Adrenal gland (tissue), 9 donors: ENCODE measurements at regions not wholly inside any gene's neighbourhood (a gene's known extent, or its start where the extent isn't known, plus 50 kb on each side); places are given as distances from the start of the nearest gene placed in this dataset.

Source experiments
- DNase-seq, 7 donors: peaks; one replicate each; pipeline ENCODE4 v3.0.0-alpha.2; 2019 to 2020
- H3K27ac ChIP-seq, 5 donors: fragments of 200-600 bp; sonication (generic) in 4 of 5; 1 replicate in 3 of 5; 2 replicates in 2 of 5; pipeline versions ENCODE4 v1.5.1 to v1.8.0; 2016 to 2020; ENCODE audit warnings: mild to moderate bottlenecking in 1 of 5
- H3K27me3 ChIP-seq: fragments of 200-600 bp; 2 replicates; pipeline ENCODE4 v1.8.0; 2021
- H3K36me3 ChIP-seq, 2 donors: fragments of 200-600 bp; replicated peaks in 1 of 2; 1 replicate in 1 of 2; 2 replicates in 1 of 2; pipeline versions ENCODE4 v1.5.1 to v1.8.0; 2018 to 2022
- H3K4me1 ChIP-seq, 2 donors: fragments of 200-600 bp; replicated peaks in 1 of 2; 1 replicate in 1 of 2; 2 replicates in 1 of 2; pipeline versions ENCODE4 v1.5.1 to v1.8.0; 2018 to 2021
- H3K4me3 ChIP-seq, 4 donors: fragments of 200-600 bp; sonication (generic) in 3 of 4; one replicate each; pipeline ENCODE4 v1.5.1; 2016 to 2018
- H3K9me3 ChIP-seq, 3 donors: fragments of 200-600 bp; sonication (generic) in 1 of 3; replicated peaks in 1 of 3; 1 replicate in 2 of 3; 2 replicates in 1 of 3; pipeline versions ENCODE4 v1.5.1 to v1.8.0; 2016 to 2021
- POLR2A ChIP-seq, 2 donors: fragments of 450-650 bp; IDR thresholded peaks; one replicate each; pipeline ENCODE4 v1.6.1; 2017; ENCODE audit warnings: antibody characterized with exemption in 2 of 2, mild to moderate bottlenecking in 2 of 2, moderate library complexity in 1 of 2
- WGBS, 4 donors: extraction: QIAGEN DNeasy Blood & Tissue Kit in 2 of 4; methylation state at CpG; one replicate each; pipeline versions ENCODE4 v1.1.5 to v1.1.7; 2013 to 2017; 5-methylcytosine and 5-hydroxymethylcytosine counted together
- intact Hi-C, 2 donors: fragments of 100-400 bp; cut with DNase I; formaldehyde crosslinking; loops; one replicate each; pipeline versions ENCODE4 v1.14.1 to v1.15.0; 2022 to 2023
- TF ChIP-seq, protein P1 (sequence below), 6 experiments: fragments of 450-650 bp in 4 of 6; fragments of 200-600 bp in 2 of 6; sonication (generic) in 1 of 6; IDR thresholded peaks; 1 replicate in 5 of 6; 2 replicates in 1 of 6; pipeline versions ENCODE4 v1.5.1 to v1.8.0; 2016 to 2021; ENCODE audit warnings: antibody characterized with exemption in 6 of 6, mild to moderate bottlenecking in 2 of 6, moderate library complexity in 1 of 6
- donor health status: healthy with polysubstance abuse.
- donor health status: Bipolar disorder and iron deficiency.
- donor health status: DM: yes; HTN: yes; CAD: no.
- donor health status: DM: no; HTN: no; CAD: no.
- donor health status: DM: no; HTN: no; CAD: no.

DNA sequence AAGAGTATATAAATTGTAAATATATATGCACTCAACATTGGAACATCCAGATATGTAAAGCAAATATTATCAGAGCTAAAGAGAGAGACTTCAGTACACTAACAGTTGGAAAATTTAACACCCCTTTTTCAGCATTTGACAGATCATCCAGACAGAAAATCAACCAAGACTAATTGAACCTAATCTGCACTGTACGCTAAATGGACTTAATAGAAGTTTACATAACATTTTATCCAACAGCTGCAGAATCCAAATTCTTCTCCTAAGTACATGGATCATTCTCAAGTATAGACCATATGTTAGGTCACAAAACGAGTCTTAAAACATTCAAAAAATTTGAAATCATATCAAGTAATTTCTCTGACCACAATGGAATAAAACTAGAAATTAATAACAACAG lies 229.1 kb upstream of the CLEC14A start:
- no peak for TF ChIP-seq POLR2A (IDR thresholded peaks at IDR 0.05)
- TF ChIP-seq, protein P1, sequence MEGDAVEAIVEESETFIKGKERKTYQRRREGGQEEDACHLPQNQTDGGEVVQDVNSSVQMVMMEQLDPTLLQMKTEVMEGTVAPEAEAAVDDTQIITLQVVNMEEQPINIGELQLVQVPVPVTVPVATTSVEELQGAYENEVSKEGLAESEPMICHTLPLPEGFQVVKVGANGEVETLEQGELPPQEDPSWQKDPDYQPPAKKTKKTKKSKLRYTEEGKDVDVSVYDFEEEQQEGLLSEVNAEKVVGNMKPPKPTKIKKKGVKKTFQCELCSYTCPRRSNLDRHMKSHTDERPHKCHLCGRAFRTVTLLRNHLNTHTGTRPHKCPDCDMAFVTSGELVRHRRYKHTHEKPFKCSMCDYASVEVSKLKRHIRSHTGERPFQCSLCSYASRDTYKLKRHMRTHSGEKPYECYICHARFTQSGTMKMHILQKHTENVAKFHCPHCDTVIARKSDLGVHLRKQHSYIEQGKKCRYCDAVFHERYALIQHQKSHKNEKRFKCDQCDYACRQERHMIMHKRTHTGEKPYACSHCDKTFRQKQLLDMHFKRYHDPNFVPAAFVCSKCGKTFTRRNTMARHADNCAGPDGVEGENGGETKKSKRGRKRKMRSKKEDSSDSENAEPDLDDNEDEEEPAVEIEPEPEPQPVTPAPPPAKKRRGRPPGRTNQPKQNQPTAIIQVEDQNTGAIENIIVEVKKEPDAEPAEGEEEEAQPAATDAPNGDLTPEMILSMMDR (IDR thresholded peaks at IDR 0.05): no peak
- Histone ChIP-seq H3K4me1 (no peaks in the 10 kb centered on the region), H3K9me3 (peaks cover 0 to under 1% (median 0%) of the 10 kb centered on the region in 3 donors), H3K4me3 (no peak overlapping the region), H3K27me3 (no peaks in the 10 kb centered on the region), H3K36me3 (no peaks in the 10 kb centered on the region), H3K27ac (no peak overlapping the region)
- intact Hi-C loops: no loop called here
- 53 to 63% (median 56%) methylated on average over 2 of the region's 2 CpGs for WGBS, 4 donors
- DNase-seq: no peak

DNA sequence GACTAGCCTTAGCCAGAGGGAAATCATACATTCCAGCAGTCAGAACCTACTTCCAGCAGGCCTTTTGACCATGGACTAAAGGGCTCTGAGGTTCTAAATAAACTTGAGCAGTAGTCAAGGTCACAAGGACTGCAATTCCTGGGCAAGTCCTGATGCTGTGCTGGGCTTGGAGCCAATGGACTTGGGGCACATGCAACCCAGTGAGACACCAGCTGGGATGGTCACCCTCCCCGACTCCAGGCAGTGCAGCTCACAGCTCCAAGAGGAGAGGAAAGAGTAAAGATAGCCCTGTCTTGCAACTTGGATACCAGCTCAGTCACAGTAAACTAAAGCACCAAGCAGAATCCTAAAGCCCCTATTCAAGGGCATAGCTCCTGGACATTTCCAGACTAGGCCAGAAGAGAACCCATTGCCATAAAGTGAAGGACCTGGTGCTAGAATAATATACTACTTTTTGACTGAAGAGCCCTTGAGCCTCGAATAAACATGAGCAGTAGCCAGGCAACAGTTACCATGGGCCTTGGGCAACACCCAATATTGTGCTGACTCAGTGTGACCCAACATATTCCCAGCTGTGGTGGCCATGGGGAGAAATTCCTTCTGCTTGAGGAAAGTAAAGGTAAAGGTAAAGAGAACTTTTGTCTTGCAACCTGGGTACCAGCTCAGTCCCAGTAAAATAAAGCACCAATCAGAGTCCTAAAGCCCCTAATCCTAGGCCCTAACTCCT lies 226.2 kb upstream of the CLEC14A start:
- H3K36me3 ChIP-seq: no peaks in the 10 kb centered on the region
- WGBS, 4 donors: 48 to 57% (median 57%) methylated on average over 2 of the region's 2 CpGs

DNA sequence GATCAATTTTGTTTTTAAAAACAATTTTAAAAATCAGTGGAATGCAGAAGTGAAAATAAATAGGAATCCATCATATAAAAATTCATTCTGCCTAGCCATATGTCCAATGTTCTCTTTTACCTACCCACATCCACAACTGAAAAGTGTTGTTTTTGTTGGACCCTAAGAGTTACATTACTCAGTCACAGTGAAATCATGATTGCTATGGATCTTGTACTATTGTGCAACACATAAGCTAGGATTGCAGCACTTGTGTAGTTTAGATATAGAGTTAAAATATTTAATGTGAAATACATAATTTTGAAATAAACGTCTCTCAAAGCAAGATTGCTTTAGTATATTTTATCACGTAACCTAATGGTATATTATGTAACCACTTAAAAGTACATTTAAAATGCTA lies 213.3 kb upstream of the CLEC14A start:
- Histone ChIP-seq H3K4me1 (no peaks in the 10 kb centered on the region), H3K9me3 (no peaks in the 10 kb centered on the region), H3K27me3 (no peaks in the 10 kb centered on the region), H3K36me3 (no peaks in the 10 kb centered on the region), H3K27ac (no peak overlapping the region), H3K4me3 (no peak overlapping the region)
- intact Hi-C loops: no loop called here
- 78 to 86% (median 80%) methylated on average over 2 of the region's 2 CpGs for WGBS, 4 donors
- no peak for DNase-seq
- no peak for TF ChIP-seq POLR2A (IDR thresholded peaks at IDR 0.05)
- TF ChIP-seq, protein P1 (IDR thresholded peaks at IDR 0.05): no peak

More for the DNA sequence above, 226.2 kb upstream of the CLEC14A start:
- H3K27me3 ChIP-seq: no peaks in the 10 kb centered on the region
- H3K9me3 ChIP-seq: peaks cover 0 to 6% (median 0%) of the 10 kb centered on the region in 3 donors
- H3K4me3 ChIP-seq: no peak overlapping the region
- TF ChIP-seq POLR2A (IDR thresholded peaks at IDR 0.05): no peak
- TF ChIP-seq, protein P1 (IDR thresholded peaks at IDR 0.05): no peak
- intact Hi-C loops: no loop called here
- H3K27ac ChIP-seq: no peak overlapping the region
- H3K4me1 ChIP-seq: no peaks in the 10 kb centered on the region
- DNase-seq: no peak

DNA sequence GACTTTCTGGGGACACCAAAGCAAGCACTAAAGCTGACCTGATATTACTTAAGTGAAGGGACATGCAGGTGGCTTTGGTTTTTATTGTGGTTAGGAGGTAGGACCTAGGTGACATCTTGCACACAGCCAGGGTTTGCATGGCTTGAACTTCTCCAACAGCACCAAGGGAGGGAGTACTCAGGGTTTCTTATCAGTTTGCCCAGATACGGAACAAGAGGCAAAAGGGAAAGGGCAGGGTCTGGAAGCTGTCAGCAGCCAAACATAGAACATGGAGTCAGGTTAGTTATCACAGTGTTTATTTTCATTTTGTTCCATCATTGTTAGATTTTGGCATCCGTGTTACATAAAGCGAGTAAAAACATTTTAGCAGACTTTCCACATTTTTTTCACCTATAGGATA lies 186.3 kb upstream of the CLEC14A start:
- intact Hi-C loops: no loop called here
- H3K36me3 ChIP-seq: no peaks in the 10 kb centered on the region
- no peaks in the 10 kb centered on the region for H3K4me1 ChIP-seq
- H3K4me3 ChIP-seq: no peak overlapping the region
- TF ChIP-seq, protein P1 (IDR thresholded peaks at IDR 0.05): no peak
- TF ChIP-seq POLR2A (IDR thresholded peaks at IDR 0.05): no peak
- WGBS, 4 donors: 35 to 52% (median 44%) methylated on average over 3 of the region's 3 CpGs
- H3K27me3 ChIP-seq: no peaks in the 10 kb centered on the region
- no peaks in the 10 kb centered on the region for H3K9me3 ChIP-seq
- H3K27ac ChIP-seq: no peak overlapping the region
- DNase-seq: no peak
